PC-9 (cell line): ENCODE measurements at regions not wholly inside any gene's neighbourhood (a gene's known extent, or its start where the extent isn't known, plus 50 kb on each side); places are given as distances from the start of the nearest gene placed in this dataset.

Source experiments
- CTCF ChIP-seq: fragments of 200-600 bp; sonication (generic); conservative IDR thresholded peaks from 2 replicates; pipeline ENCODE4 v1.6.1; 2017; ENCODE audit warnings: mixed run types, antibody characterized with exemption, mild to moderate bottlenecking, moderate library complexity
- EZH2 ChIP-seq: fragments of 200-600 bp; sonication (generic); IDR thresholded peaks from 2 replicates; pipeline ENCODE4 v1.8.0; 2017; ENCODE audit warnings: antibody characterized with exemption, low read depth

- TF ChIP-seq CTCF (no peak), EZH2 (no peak)
Observed at GRCh38 chr9:17859228-17859627, 280.4 kb downstream of the SH3GL2 start.
